HUES48 (cell line): ENCODE measurements at regions not wholly inside any gene's neighbourhood (a gene's known extent, or its start where the extent isn't known, plus 50 kb on each side); places are given as distances from the start of the nearest gene placed in this dataset.

Experiments used
- H3K27ac ChIP-seq: one replicate; pipeline ENCODE4 v1.7.0; 2013; ENCODE audit warnings: low read depth, low read length, inconsistent platforms
- H3K27me3 ChIP-seq: 2 replicates; pipeline ENCODE4 v1.6.1; 2013; ENCODE audit warnings: mild to moderate bottlenecking, low read length; ENCODE audit not compliant: control insufficient read depth, insufficient read depth
- H3K36me3 ChIP-seq: 2 replicates; pipeline ENCODE4 v1.6.1; 2013; ENCODE audit warnings: low read length; ENCODE audit not compliant: control insufficient read depth, insufficient read depth
- H3K4me1 ChIP-seq: 2 replicates; pipeline ENCODE4 v1.6.1; 2013; ENCODE audit warnings: mild to moderate bottlenecking, low read length; ENCODE audit not compliant: control insufficient read depth, insufficient read depth
- H3K4me3 ChIP-seq: 2 replicates; pipeline ENCODE4 v1.5.1; 2013; ENCODE audit warnings: mild to moderate bottlenecking, low read depth, low read length
- H3K9ac ChIP-seq: 2 replicates; pipeline ENCODE4 v1.6.1; 2013; ENCODE audit warnings: mild to moderate bottlenecking, low read depth, low read length, moderate library complexity
- H3K9me3 ChIP-seq: 2 replicates; pipeline ENCODE4 v1.6.1; 2013; ENCODE audit warnings: low read length; ENCODE audit not compliant: control insufficient read depth, insufficient read depth

GRCh38 chr16:86775511-86775921, 197.2 kb downstream of the FOXL1 start:
- Histone ChIP-seq H3K9ac (no peak overlapping the region), H3K4me1 (peaks cover 9% of the 10 kb centered on the region), H3K27me3 (no peaks in the 10 kb centered on the region), H3K4me3 (no peak overlapping the region), H3K36me3 (no peaks in the 10 kb centered on the region), H3K27ac (no peak overlapping the region), H3K9me3 (no peaks in the 10 kb centered on the region)

DNA sequence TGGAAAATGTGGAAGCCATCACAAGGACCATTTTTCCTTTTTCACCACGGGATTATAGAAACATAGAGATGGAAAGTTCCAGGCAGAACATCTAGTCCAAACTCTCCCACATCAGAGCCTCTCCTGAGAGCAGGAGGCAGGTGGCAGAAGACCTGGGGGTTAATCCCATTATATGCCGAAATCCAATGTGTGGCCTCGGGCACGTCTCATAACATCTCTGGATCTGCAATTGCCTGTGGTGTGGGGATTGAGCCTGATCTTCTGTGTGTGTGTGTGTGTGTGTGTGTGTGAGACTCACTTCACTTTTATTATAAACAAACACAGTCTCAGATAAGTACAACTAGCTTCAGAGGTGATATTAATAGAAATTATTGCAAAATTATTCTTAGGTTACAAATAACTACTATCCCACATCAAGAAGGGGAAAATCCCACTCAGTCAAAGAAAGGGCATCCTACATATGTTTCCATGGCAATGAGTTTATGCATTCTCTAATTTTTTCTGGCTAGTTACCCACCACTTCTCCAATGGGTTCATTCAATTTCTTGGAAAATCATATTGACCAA, 199.1 kb downstream of the FOXL1 start:
- H3K27ac ChIP-seq, result no peak overlapping the region
- no peaks in the 10 kb centered on the region for H3K27me3 ChIP-seq
- no peaks in the 10 kb centered on the region for H3K36me3 ChIP-seq
- no peak overlapping the region for H3K9ac ChIP-seq
- peaks cover 7% of the 10 kb centered on the region for H3K4me1 ChIP-seq
- H3K9me3 ChIP-seq, result no peaks in the 10 kb centered on the region
- H3K4me3 ChIP-seq, result no peak overlapping the region

GRCh38 chr16:86778108-86778745, 199.9 kb downstream of the FOXL1 start:
- Histone ChIP-seq H3K36me3 (no peaks in the 10 kb centered on the region), H3K9me3 (no peaks in the 10 kb centered on the region), H3K4me3 (no peak overlapping the region), H3K27ac (no peak overlapping the region), H3K27me3 (no peaks in the 10 kb centered on the region), H3K4me1 (no peaks in the 10 kb centered on the region), H3K9ac (no peak overlapping the region)

DNA sequence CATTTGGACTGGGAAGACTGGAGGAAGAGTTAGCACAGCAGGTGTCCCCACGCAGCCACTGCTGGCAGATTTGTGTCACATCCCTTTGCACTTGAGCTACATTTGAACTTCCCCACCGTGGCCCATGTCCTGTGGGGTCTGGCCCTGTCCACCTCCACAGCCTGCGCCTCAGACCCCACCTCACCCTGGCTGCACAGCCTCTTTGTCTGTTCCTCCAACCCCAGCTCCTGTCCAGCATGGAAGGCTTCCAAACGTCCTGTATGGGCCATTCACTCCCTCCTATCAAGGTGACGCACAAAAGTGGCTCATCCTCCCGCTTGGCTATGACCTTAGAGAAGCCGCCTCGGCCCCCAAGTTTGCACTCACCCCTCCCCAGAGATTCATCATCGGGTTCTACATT, 200.6 kb downstream of the FOXL1 start:
- H3K27ac ChIP-seq, result no peak overlapping the region
- no peak overlapping the region for H3K4me3 ChIP-seq
- H3K9me3 ChIP-seq, result no peaks in the 10 kb centered on the region
- H3K36me3 ChIP-seq, result no peaks in the 10 kb centered on the region
- no peaks in the 10 kb centered on the region for H3K4me1 ChIP-seq
- H3K27me3 ChIP-seq, result no peaks in the 10 kb centered on the region
- no peak overlapping the region for H3K9ac ChIP-seq

DNA sequence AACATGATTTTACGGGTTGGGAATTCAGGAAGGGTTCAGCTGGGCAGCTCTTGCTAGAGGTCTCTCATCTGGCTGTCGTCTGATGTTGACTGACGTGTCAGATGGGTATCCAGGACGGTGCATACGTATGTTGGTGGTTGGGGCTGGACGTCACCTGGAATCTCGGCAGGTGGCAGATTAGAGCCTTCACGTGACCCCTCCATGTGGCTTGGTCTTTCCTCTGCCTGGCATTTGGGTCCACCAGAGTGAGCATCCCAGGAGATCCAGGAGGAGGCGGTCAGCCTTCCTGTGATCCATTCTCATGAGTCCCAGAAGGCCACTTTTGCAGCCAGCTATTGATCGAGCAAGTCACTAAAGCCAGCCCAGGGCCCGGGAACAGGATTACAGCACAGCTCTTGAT, 202.7 kb downstream of the FOXL1 start:
- H3K9ac ChIP-seq, result no peak overlapping the region
- H3K27me3 ChIP-seq, result no peaks in the 10 kb centered on the region
- no peaks in the 10 kb centered on the region for H3K4me1 ChIP-seq
- H3K27ac ChIP-seq, result no peak overlapping the region
- H3K36me3 ChIP-seq, result no peaks in the 10 kb centered on the region
- H3K9me3 ChIP-seq, result no peaks in the 10 kb centered on the region
- no peak overlapping the region for H3K4me3 ChIP-seq

GRCh38 chr16:86783636-86784626, 205.6 kb downstream of the FOXL1 start:
- Histone ChIP-seq H3K9me3 (no peaks in the 10 kb centered on the region), H3K9ac (no peak overlapping the region), H3K27ac (no peak overlapping the region), H3K27me3 (no peaks in the 10 kb centered on the region), H3K4me3 (no peak overlapping the region), H3K4me1 (peaks cover 7% of the 10 kb centered on the region; the same call in 1 of the 2 replicates), H3K36me3 (no peaks in the 10 kb centered on the region)

- H3K27ac ChIP-seq, result no peak overlapping the region
- no peaks in the 10 kb centered on the region for H3K27me3 ChIP-seq
- no peaks in the 10 kb centered on the region for H3K36me3 ChIP-seq
Observed at GRCh38 chr16:86786338-86786737, 208.0 kb downstream of the FOXL1 start.

GRCh38 chr16:86786994-86787393, 208.6 kb downstream of the FOXL1 start:
- Histone ChIP-seq H3K36me3 (no peaks in the 10 kb centered on the region), H3K9ac (no peak overlapping the region), H3K27me3 (no peaks in the 10 kb centered on the region), H3K4me1 (peaks cover 15% of the 10 kb centered on the region), H3K9me3 (no peaks in the 10 kb centered on the region), H3K27ac (no peak overlapping the region), H3K4me3 (no peak overlapping the region)

More at GRCh38 chr16:86786338-86786737, 208.0 kb downstream of the FOXL1 start:
- Histone ChIP-seq H3K4me3 (no peak overlapping the region), H3K9ac (no peak overlapping the region), H3K4me1 (peaks cover 15% of the 10 kb centered on the region), H3K9me3 (no peaks in the 10 kb centered on the region)

DNA sequence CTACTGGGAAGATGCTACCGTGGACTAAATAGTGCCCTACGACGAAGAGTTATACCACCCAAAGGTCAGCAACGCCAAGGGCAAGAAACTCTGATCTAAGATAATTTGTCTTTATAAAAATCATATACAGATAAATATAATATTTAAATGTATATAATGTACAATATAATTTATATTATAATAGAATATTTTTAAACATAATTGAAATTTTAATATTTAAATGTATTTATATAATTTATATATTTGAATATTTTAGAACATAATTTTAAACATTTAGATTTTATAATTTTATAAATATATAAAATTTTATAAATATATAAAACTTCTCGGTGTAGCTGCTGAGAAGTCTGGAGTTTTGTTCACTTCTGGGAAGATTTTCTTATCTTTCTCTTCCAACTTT, 209.2 kb downstream of the FOXL1 start:
- no peaks in the 10 kb centered on the region for H3K27me3 ChIP-seq
- no peak overlapping the region for H3K9ac ChIP-seq
- no peak overlapping the region for H3K27ac ChIP-seq
- H3K36me3 ChIP-seq, result no peaks in the 10 kb centered on the region
- no peaks in the 10 kb centered on the region for H3K9me3 ChIP-seq
- H3K4me1 ChIP-seq, result peaks cover 15% of the 10 kb centered on the region
- no peak overlapping the region for H3K4me3 ChIP-seq

GRCh38 chr16:86789621-86790051, 211.3 kb downstream of the FOXL1 start:
- Histone ChIP-seq H3K36me3 (no peaks in the 10 kb centered on the region), H3K27ac (peak overlapping the region; percentile 25)

More at GRCh38 chr16:86789621-86790051, 211.3 kb downstream of the FOXL1 start:
- H3K9ac ChIP-seq, result no peak overlapping the region
- no peak overlapping the region for H3K4me3 ChIP-seq
- peaks cover 15% of the 10 kb centered on the region for H3K4me1 ChIP-seq
- H3K27me3 ChIP-seq, result no peaks in the 10 kb centered on the region; the same call in 1 of the 2 replicates
- H3K9me3 ChIP-seq, result no peaks in the 10 kb centered on the region
